Astrocyte (in vitro differentiated cells and primary cell): ENCODE measurements at regions not wholly inside any gene's neighbourhood (a gene's known extent, or its start where the extent isn't known, plus 50 kb on each side); places are given as distances from the start of the nearest gene placed in this dataset.

Experiments used
- DNase-seq: peaks from one replicate; pipeline ENCODE4 v3.0.0-alpha.2; 2010; ENCODE audit warnings: low read depth
- FAIRE-seq: peaks from 2 replicates; lab custom pipeline; 2011; peaks lifted over from hg19 to GRCh38; lab: Jason Lieb, UNC
- H2AFZ ChIP-seq: 2 replicates; pipeline ENCODE4 v1.6.0; 2012; ENCODE audit warnings: low read depth, low read length, inconsistent platforms
- H3K27ac ChIP-seq: 2 replicates; pipeline ENCODE4 v1.5.1; 2011; ENCODE audit warnings: low read depth, low read length, inconsistent platforms
- H3K27me3 ChIP-seq: 2 replicates; pipeline ENCODE4 v1.6.0; 2011; ENCODE audit warnings: low read length, inconsistent platforms; ENCODE audit not compliant: insufficient read depth
- H3K36me3 ChIP-seq: 2 replicates; pipeline ENCODE4 v1.5.1; 2011; ENCODE audit warnings: low read length, inconsistent platforms; ENCODE audit not compliant: insufficient read depth
- H3K4me1 ChIP-seq: 2 replicates; pipeline ENCODE4 v1.5.1; 2011; ENCODE audit warnings: low read length, inconsistent platforms; ENCODE audit not compliant: insufficient read depth
- H3K4me2 ChIP-seq: 2 replicates; pipeline ENCODE4 v1.6.0; 2012; ENCODE audit warnings: low read length, inconsistent platforms
- H3K4me3 ChIP-seq: 2 replicates; pipeline ENCODE4 v1.5.1; 2011; ENCODE audit warnings: low read depth, mild to moderate bottlenecking, low read length, inconsistent platforms; ENCODE audit not compliant: insufficient read depth
- H3K79me2 ChIP-seq: 2 replicates; pipeline ENCODE4 v1.6.0; 2012; ENCODE audit warnings: mild to moderate bottlenecking, low read length, inconsistent platforms; ENCODE audit not compliant: insufficient read depth
- H3K9ac ChIP-seq: 2 replicates; pipeline ENCODE4 v1.6.0; 2012; ENCODE audit warnings: mild to moderate bottlenecking, low read length, inconsistent platforms
- H3K9me3 ChIP-seq: 2 replicates; pipeline ENCODE4 v1.5.1; 2012; ENCODE audit warnings: low read depth, mild to moderate bottlenecking, low read length, inconsistent platforms; ENCODE audit not compliant: insufficient read depth
- H4K20me1 ChIP-seq: 2 replicates; pipeline ENCODE4 v1.6.0; 2012; ENCODE audit warnings: low read length, inconsistent platforms; ENCODE audit not compliant: insufficient read depth
- H3K27ac Mint-ChIP-seq: one replicate; pipeline ENCODE4 v1.8.0; 2021; ENCODE audit warnings: mild to moderate bottlenecking, mixed read lengths; ENCODE audit not compliant: unreplicated experiment
- H3K27me3 Mint-ChIP-seq: one replicate; pipeline ENCODE4 v1.8.0; 2021; ENCODE audit warnings: low read depth, mixed read lengths; ENCODE audit not compliant: unreplicated experiment
- H3K36me3 Mint-ChIP-seq: one replicate; pipeline ENCODE4 v1.8.0; 2021; ENCODE audit warnings: low read depth, mixed read lengths; ENCODE audit not compliant: unreplicated experiment
- H3K4me1 Mint-ChIP-seq: one replicate; pipeline ENCODE4 v1.8.0; 2021; ENCODE audit warnings: low read depth, mixed read lengths; ENCODE audit not compliant: unreplicated experiment
- H3K4me3 Mint-ChIP-seq: one replicate; pipeline ENCODE4 v1.8.0; 2021; ENCODE audit warnings: mild to moderate bottlenecking, moderate library complexity, mixed read lengths; ENCODE audit not compliant: unreplicated experiment
- H3K9me3 Mint-ChIP-seq: one replicate; pipeline ENCODE4 v1.8.0; 2021; ENCODE audit warnings: mild to moderate bottlenecking, mixed read lengths; ENCODE audit not compliant: unreplicated experiment
- CTCF ChIP-seq: IDR thresholded peaks from 2 replicates; pipeline ENCODE4 v1.5.1; 2011; ENCODE audit warnings: low read depth, mild to moderate bottlenecking, inconsistent platforms, low read length, moderate library complexity; ENCODE audit not compliant: insufficient read depth
- EZH2 ChIP-seq: IDR thresholded peaks from 2 replicates; pipeline ENCODE4 v1.6.1; 2012; ENCODE audit warnings: mild to moderate bottlenecking, low read length, inconsistent platforms; ENCODE audit not compliant: insufficient read depth

- Histone ChIP-seq H4K20me1 (no peaks in the 10 kb centered on the region), H3K27ac (no peak overlapping the region), H3K9me3 (no peaks in the 10 kb centered on the region), H3K27me3 (no peaks in the 10 kb centered on the region), H3K36me3 (no peaks in the 10 kb centered on the region), H3K79me2 (no peaks in the 10 kb centered on the region), H3K4me2 (no peak overlapping the region), H2AFZ (no peak overlapping the region), H3K4me1 (no peaks in the 10 kb centered on the region), H3K4me3 (no peak overlapping the region), H3K9ac (no peak overlapping the region)
- H3K9me3 Mint-ChIP-seq, result no peaks in the 10 kb centered on the region
- H3K27ac Mint-ChIP-seq, result no peak overlapping the region
- DNase-seq (no peak), FAIRE-seq (no peak)
- TF ChIP-seq EZH2, result no peak
- TF ChIP-seq CTCF, result no peak
- peaks cover 56% of the 10 kb centered on the region for H3K27me3 Mint-ChIP-seq
- H3K36me3 Mint-ChIP-seq, result no peaks in the 10 kb centered on the region
- no peak overlapping the region for H3K4me3 Mint-ChIP-seq
- H3K4me1 Mint-ChIP-seq, result no peaks in the 10 kb centered on the region
Measured at GRCh38 chr1:18008081-18008480, 99.5 kb upstream of the IGSF21 start.

GRCh38 chr1:18009055-18009454 lies 98.5 kb upstream of the IGSF21 start:
- no peak overlapping the region for H3K4me2 ChIP-seq
- no peak for FAIRE-seq
- no peaks in the 10 kb centered on the region for H3K79me2 ChIP-seq
- H3K4me3 ChIP-seq, result no peak overlapping the region
- H3K27ac ChIP-seq, result no peak overlapping the region
- TF ChIP-seq CTCF (no peak), EZH2 (no peak)
- Mint-ChIP-seq H3K4me3 (no peak overlapping the region), H3K27ac (no peak overlapping the region), H3K9me3 (no peaks in the 10 kb centered on the region), H3K4me1 (no peaks in the 10 kb centered on the region), H3K27me3 (peaks cover 56% of the 10 kb centered on the region), H3K36me3 (no peaks in the 10 kb centered on the region)
- H3K4me1 ChIP-seq, result no peaks in the 10 kb centered on the region
- H3K27me3 ChIP-seq, result no peaks in the 10 kb centered on the region
- no peaks in the 10 kb centered on the region for H3K36me3 ChIP-seq
- H4K20me1 ChIP-seq, result no peaks in the 10 kb centered on the region
- H2AFZ ChIP-seq, result no peak overlapping the region
- no peak for DNase-seq
- no peak overlapping the region for H3K9ac ChIP-seq
- H3K9me3 ChIP-seq, result no peaks in the 10 kb centered on the region

- Histone ChIP-seq H3K9me3 (no peaks in the 10 kb centered on the region), H3K9ac (no peak overlapping the region), H3K4me2 (no peak overlapping the region), H2AFZ (no peak overlapping the region), H3K36me3 (no peaks in the 10 kb centered on the region), H3K27ac (no peak overlapping the region), H3K27me3 (no peaks in the 10 kb centered on the region), H3K4me1 (no peaks in the 10 kb centered on the region), H3K4me3 (no peak overlapping the region), H3K79me2 (no peaks in the 10 kb centered on the region), H4K20me1 (no peaks in the 10 kb centered on the region)
- Mint-ChIP-seq H3K36me3 (no peaks in the 10 kb centered on the region), H3K27ac (no peak overlapping the region), H3K4me1 (no peaks in the 10 kb centered on the region), H3K9me3 (no peaks in the 10 kb centered on the region), H3K4me3 (no peak overlapping the region), H3K27me3 (peaks cover 55% of the 10 kb centered on the region)
- TF ChIP-seq CTCF (no peak), EZH2 (no peak)
- no peak for DNase-seq
- FAIRE-seq, result no peak
Measured at GRCh38 chr1:18009478-18009961, 98.1 kb upstream of the IGSF21 start.
